ENCODE measurements at regions not wholly inside any gene's neighbourhood (a gene's known extent, or its start where the extent isn't known, plus 50 kb on each side); places are given as distances from the start of the nearest gene placed in this dataset.

GRCh38 chr15:81434851-81435250 is 60.8 kb upstream of the TMC3 start:
- DNase-seq, result no peak
- no peak for TF ChIP-seq FOXM1 (IDR thresholded peaks at IDR 0.05; ENCODE audit: low read depth)
- TF ChIP-seq EP300 (IDR thresholded peaks at IDR 0.05; ENCODE audit: borderline replicate concordance in 1 of 2, low read depth in 1 of 2, low read length in 1 of 2), result no peak
- TF ChIP-seq POLR2AphosphoS5 (IDR thresholded peaks at IDR 0.05; ENCODE audit: low read depth, low read length), result no peak
- no peak for TF ChIP-seq CHD2 (IDR thresholded peaks at IDR 0.05; ENCODE audit: low read length, partially characterized antibody)
- no peak for TF ChIP-seq REST (IDR thresholded peaks at IDR 0.05; ENCODE audit: low read depth, low read length)
- no peak for TF ChIP-seq NFIC (IDR thresholded peaks at IDR 0.05; ENCODE audit: borderline replicate concordance)
- no peak for TF ChIP-seq GATA2 (CRISPR knock-in tag; IDR thresholded peaks at IDR 0.05)
- Histone ChIP-seq H3F3A (replicated peaks; ENCODE audit: insufficient read depth) (no peaks in the 10 kb centered on the region), H3K4me1 (ENCODE audit: control insufficient read depth in 1 of 2, insufficient read depth in 2 of 2, low read depth in 1 of 2, low read length in 1 of 2) (no peaks in the 10 kb centered on the region), H3K36me3 (replicated peaks in 1 of 2; ENCODE audit: control insufficient read depth in 1 of 2, insufficient read depth in 2 of 2, low read length in 1 of 2) (no peaks in the 10 kb centered on the region), H3K79me2 (ENCODE audit: insufficient read depth) (no peaks in the 10 kb centered on the region), H3K9me3 (no peaks in the 10 kb centered on the region), H3K27ac (ENCODE audit: low read depth in 2 of 2, low read length in 1 of 2) (no peak overlapping the region), H3K4me2 (no peak overlapping the region), H3K9me2 (no peaks in the 10 kb centered on the region), H3K27me3 (ENCODE audit: insufficient read depth) (no peaks in the 10 kb centered on the region), H4K20me1 (ENCODE audit: insufficient read depth) (no peaks in the 10 kb centered on the region), H3K9ac (no peak overlapping the region), H3K4me3 (ENCODE audit: low read depth in 2 of 2, low read length in 1 of 2) (no peak overlapping the region), H2AFZ (ENCODE audit: low read depth) (no peak overlapping the region)
- ChIA-PET POLR2A (no interaction called here), CTCF (interaction anchor here (0.9 kb wide), 1 partner anchor 25 kb away, joined by 3 read pairs; no protein-coding TSS in a partner anchor)

- H4K20me1 ChIP-seq (ENCODE audit: insufficient read depth), result no peaks in the 10 kb centered on the region
- H3K9me2 ChIP-seq, result 0 out of 2 replicates have a peak, but pooled peaks cover 5% of the 10 kb centered on the region
- ChIA-PET CTCF (interaction anchor here (0.7 kb wide), 1 partner anchor 23 kb away, joined by 3 read pairs; no protein-coding TSS in a partner anchor), POLR2A (no interaction called here)
- no peak overlapping the region for H3K9ac ChIP-seq
- no peaks in the 10 kb centered on the region for H3F3A ChIP-seq (replicated peaks; ENCODE audit: insufficient read depth)
- H3K27me3 ChIP-seq (ENCODE audit: insufficient read depth), result no peaks in the 10 kb centered on the region
- H3K4me3 ChIP-seq (ENCODE audit: low read depth in 2 of 2, low read length in 1 of 2), result no peak overlapping the region
- DNase-seq, result no peak
- H3K36me3 ChIP-seq (replicated peaks in 1 of 2; ENCODE audit: control insufficient read depth in 1 of 2, insufficient read depth in 2 of 2, low read length in 1 of 2), result no peaks in the 10 kb centered on the region
- TF ChIP-seq TEAD4 (IDR thresholded peaks at IDR 0.05; ENCODE audit: borderline replicate concordance, insufficient read depth) (no peak), MEF2A (IDR thresholded peaks at IDR 0.05; ENCODE audit: borderline replicate concordance, low read depth) (no peak), SMC3 (IDR thresholded peaks at IDR 0.05; ENCODE audit: low read depth, low read length) (no peak)
- no peak overlapping the region for H3K27ac ChIP-seq (ENCODE audit: low read depth in 2 of 2, low read length in 1 of 2)
- H3K4me1 ChIP-seq (ENCODE audit: control insufficient read depth in 1 of 2, insufficient read depth in 2 of 2, low read depth in 1 of 2, low read length in 1 of 2), result no peaks in the 10 kb centered on the region
- 25% methylated on average over 3 of the region's 3 CpGs for WGBS (ENCODE audit: low lambda C conversion rate)
- no peak overlapping the region for H3K4me2 ChIP-seq
- no peaks in the 10 kb centered on the region for H3K9me3 ChIP-seq
- no peak overlapping the region for H2AFZ ChIP-seq (ENCODE audit: low read depth)
- H3K79me2 ChIP-seq (ENCODE audit: insufficient read depth), result no peaks in the 10 kb centered on the region
These were observed 59.4 kb upstream of the TMC3 start for GRCh38 chr15:81433462-81433861.
